ENCODE measurements at regions not wholly inside any gene's neighbourhood (a gene's known extent, or its start where the extent isn't known, plus 50 kb on each side); places are given as distances from the start of the nearest gene placed in this dataset.

DNA sequence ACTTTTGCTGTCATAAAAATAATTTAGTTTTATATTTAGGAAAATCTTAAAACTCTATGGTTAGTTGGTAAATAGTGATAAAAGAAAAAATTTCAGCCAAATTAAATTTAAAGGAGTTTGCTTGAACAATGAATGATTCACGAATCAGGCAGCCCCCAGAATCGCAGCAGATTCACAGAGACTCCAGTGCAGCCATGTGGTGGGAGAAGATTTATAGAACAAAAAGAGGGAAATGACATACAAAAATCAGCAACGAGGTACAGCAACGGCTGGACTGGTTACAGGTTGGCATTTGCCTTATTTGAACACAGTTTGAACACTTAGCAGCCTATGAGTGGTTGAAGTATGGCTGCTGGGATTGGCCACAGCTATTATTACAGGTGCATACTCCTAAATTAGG lies 96.4 kb upstream of the MYCBP2 start:
- Mint-ChIP-seq H3K9me3 (peaks cover 15% of the 10 kb centered on the region; the same call in 1 of the 2 replicates), H3K36me3 (no peaks in the 10 kb centered on the region), H3K4me1 (peaks cover 5% of the 10 kb centered on the region), H3K4me3 (no peak overlapping the region), H3K27me3 (ENCODE audit: low read depth) (no peaks in the 10 kb centered on the region), H3K27ac (no peak overlapping the region)
- no peak for TF ChIP-seq NR2C2 (CRISPR knock-in tag; IDR thresholded peaks at IDR 0.05)
- TF ChIP-seq ZBTB43 (CRISPR knock-in tag; IDR thresholded peaks at IDR 0.05), result no peak
- ChIA-PET POLR2A (no interaction called here), CTCF (no interaction called here)
- no peak for ATAC-seq
- DNase-seq (ENCODE audit: low spot score), result no peak

GRCh38 chr13:77422724-77423123 lies 95.8 kb upstream of the MYCBP2 start:
- ChIA-PET CTCF (no interaction called here), POLR2A (no interaction called here)
- Mint-ChIP-seq H3K4me1 (peaks cover 5% of the 10 kb centered on the region), H3K9me3 (peaks cover 10% of the 10 kb centered on the region; the same call in 1 of the 2 replicates), H3K27me3 (ENCODE audit: low read depth) (no peaks in the 10 kb centered on the region), H3K4me3 (no peak overlapping the region), H3K27ac (no peak overlapping the region), H3K36me3 (no peaks in the 10 kb centered on the region)
- no peak for DNase-seq (ENCODE audit: low spot score)
- TF ChIP-seq ZNF317 (CRISPR knock-in tag; IDR thresholded peaks at IDR 0.05; ENCODE audit: borderline replicate concordance, low read depth), result no peak
- TF ChIP-seq ZNF219 (CRISPR knock-in tag; IDR thresholded peaks at IDR 0.05; ENCODE audit: borderline replicate concordance), result no peak
- no peak for TF ChIP-seq EMX1 (CRISPR knock-in tag; IDR thresholded peaks at IDR 0.05)
- no peak for TF ChIP-seq TCF7 (CRISPR knock-in tag; IDR thresholded peaks at IDR 0.05; ENCODE audit: low read depth)
- no peak for TF ChIP-seq NFYB (CRISPR knock-in tag; conservative IDR thresholded peaks at IDR 0.05; ENCODE audit: low read depth)
- no peak for TF ChIP-seq NFE2L1 (CRISPR knock-in tag; IDR thresholded peaks at IDR 0.05)
- no peak for TF ChIP-seq MXD4 (CRISPR knock-in tag; IDR thresholded peaks at IDR 0.05; ENCODE audit: borderline replicate concordance)
- TF ChIP-seq, protein P1, sequence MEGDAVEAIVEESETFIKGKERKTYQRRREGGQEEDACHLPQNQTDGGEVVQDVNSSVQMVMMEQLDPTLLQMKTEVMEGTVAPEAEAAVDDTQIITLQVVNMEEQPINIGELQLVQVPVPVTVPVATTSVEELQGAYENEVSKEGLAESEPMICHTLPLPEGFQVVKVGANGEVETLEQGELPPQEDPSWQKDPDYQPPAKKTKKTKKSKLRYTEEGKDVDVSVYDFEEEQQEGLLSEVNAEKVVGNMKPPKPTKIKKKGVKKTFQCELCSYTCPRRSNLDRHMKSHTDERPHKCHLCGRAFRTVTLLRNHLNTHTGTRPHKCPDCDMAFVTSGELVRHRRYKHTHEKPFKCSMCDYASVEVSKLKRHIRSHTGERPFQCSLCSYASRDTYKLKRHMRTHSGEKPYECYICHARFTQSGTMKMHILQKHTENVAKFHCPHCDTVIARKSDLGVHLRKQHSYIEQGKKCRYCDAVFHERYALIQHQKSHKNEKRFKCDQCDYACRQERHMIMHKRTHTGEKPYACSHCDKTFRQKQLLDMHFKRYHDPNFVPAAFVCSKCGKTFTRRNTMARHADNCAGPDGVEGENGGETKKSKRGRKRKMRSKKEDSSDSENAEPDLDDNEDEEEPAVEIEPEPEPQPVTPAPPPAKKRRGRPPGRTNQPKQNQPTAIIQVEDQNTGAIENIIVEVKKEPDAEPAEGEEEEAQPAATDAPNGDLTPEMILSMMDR (IDR thresholded peaks at IDR 0.05), result no peak
- no peak for TF ChIP-seq ATF3 (CRISPR knock-in tag; conservative IDR thresholded peaks at IDR 0.05)
- no peak for TF ChIP-seq ZNF532 (CRISPR knock-in tag; IDR thresholded peaks at IDR 0.05; ENCODE audit: borderline replicate concordance)
- no peak for TF ChIP-seq ZNF263 (CRISPR knock-in tag; IDR thresholded peaks at IDR 0.05; ENCODE audit: low read depth)
- ATAC-seq, result no peak

DNA sequence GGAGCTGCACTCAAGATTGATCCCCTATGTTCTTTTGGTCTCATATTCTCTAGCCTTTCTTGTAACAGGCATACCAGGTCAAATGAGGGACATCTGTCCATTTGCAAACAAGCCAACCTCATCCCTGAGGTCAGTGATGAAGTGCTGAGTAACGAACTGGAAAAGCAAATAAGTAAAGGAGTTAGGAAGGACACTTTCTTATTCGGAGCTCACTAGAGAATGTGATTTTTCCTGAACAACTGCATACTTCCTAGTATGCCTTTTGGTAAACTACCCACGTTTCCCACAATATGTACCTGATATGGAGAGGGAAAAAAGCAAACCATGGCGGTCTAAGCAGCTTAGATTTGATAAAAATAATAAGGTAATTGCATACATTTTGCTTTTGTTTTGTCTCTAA lies 91.0 kb upstream of the MYCBP2 start:
- no peak for TF ChIP-seq MYBL2 (CRISPR knock-in tag; IDR thresholded peaks at IDR 0.05)
- no peak for TF ChIP-seq ZNF425 (CRISPR knock-in tag; conservative IDR thresholded peaks at IDR 0.05)
- POLR2A ChIA-PET, result no interaction called here
- Mint-ChIP-seq H3K36me3 (no peaks in the 10 kb centered on the region), H3K27ac (no peak overlapping the region), H3K27me3 (ENCODE audit: low read depth) (no peaks in the 10 kb centered on the region), H3K4me1 (no peaks in the 10 kb centered on the region; the same call in 1 of the 2 replicates), H3K9me3 (peaks cover 10% of the 10 kb centered on the region; the same call in 1 of the 2 replicates), H3K4me3 (no peak overlapping the region)
- ATAC-seq (no peak), DNase-seq (ENCODE audit: low spot score) (no peak)
- CTCF ChIA-PET, result interaction anchor here (1.1 kb wide), 1 partner anchor 61 kb away, joined by 4 read pairs; no protein-coding TSS in a partner anchor
